K562 (cell line): ENCODE measurements at regions not wholly inside any gene's neighbourhood (a gene's known extent, or its start where the extent isn't known, plus 50 kb on each side); places are given as distances from the start of the nearest gene placed in this dataset.

ENCODE experiments used
- CBFA2T3 ChIP-seq: fragments of 450-650 bp; IDR thresholded peaks from 2 replicates; pipeline ENCODE4 v1.6.1; 2017
- ELK3 ChIP-seq: fragments of 450-650 bp; formaldehyde crosslinking; IDR thresholded peaks from 2 replicates; pipeline ENCODE4 v1.4.0; 2020; ENCODE audit warnings: mild to moderate bottlenecking
- FOSL1 ChIP-seq: fragments of 200-800 bp; sonication (Bioruptor generic); conservative IDR thresholded peaks from 2 replicates; pipeline ENCODE4 v1.6.1; 2016; ENCODE audit warnings: missing genetic modification characterization, missing compliant biosample characterization
- FOXJ2 ChIP-seq: fragments of 200-800 bp; sonication (Bioruptor generic); IDR thresholded peaks from 2 replicates; pipeline ENCODE4 v1.6.1; 2016; ENCODE audit warnings: missing genetic modification characterization, missing compliant biosample characterization
- HMGXB4 ChIP-seq: sonication (generic); formaldehyde crosslinking; IDR thresholded peaks from 2 replicates; pipeline ENCODE4 v1.8.1; 2023; ENCODE audit warnings: mild to moderate bottlenecking, missing genetic modification reagents
- MGA ChIP-seq: fragments of 450-650 bp; IDR thresholded peaks from 2 replicates; pipeline ENCODE4 v1.6.1; 2016; ENCODE audit warnings: mild to moderate bottlenecking, moderate library complexity
- PHTF2 ChIP-seq: fragments of 250-450 bp; sonication (Bioruptor Pico); IDR thresholded peaks from 2 replicates; pipeline ENCODE4 v1.5.0; 2021; ENCODE audit warnings: mild to moderate bottlenecking
- PML ChIP-seq: IDR thresholded peaks from 2 replicates; pipeline ENCODE4 v1.6.1; 2012; ENCODE audit warnings: low read length, inconsistent platforms
- SMARCA5 ChIP-seq: fragments of 450-650 bp; IDR thresholded peaks from 2 replicates; pipeline ENCODE4 v1.6.1; 2016
- TCF3 ChIP-seq: sonication (generic); formaldehyde crosslinking; IDR thresholded peaks from 2 replicates; pipeline ENCODE4 v1.4.0; 2020; ENCODE audit warnings: mild to moderate bottlenecking, missing genetic modification reagents
- ZBTB11 ChIP-seq, 3 experiments: fragments of 200-800 bp in 1 of 3; fragments of 250-450 bp in 1 of 3; fragments of 450-650 bp in 1 of 3; sonication (Bioruptor Pico) in 1 of 3; sonication (Bioruptor generic) in 1 of 3; formaldehyde crosslinking in 1 of 3; IDR thresholded peaks; 2 replicates each; pipeline versions ENCODE4 v1.6.1 to v1.8.0; 2016 to 2022; ENCODE audit warnings: mild to moderate bottlenecking in 2 of 3, missing genetic modification characterization in 2 of 3, missing compliant biosample characterization in 1 of 3, moderate library complexity in 1 of 3
- ZNF316 ChIP-seq: fragments of 450-650 bp; IDR thresholded peaks from 2 replicates; pipeline ENCODE4 v1.6.1; 2016

- no peak; a peak in 1 of 6 replicates for TF ChIP-seq ZBTB11 (CRISPR knock-in tag; IDR thresholded peaks at IDR 0.05)
- TF ChIP-seq TCF3 (CRISPR knock-in tag): peak; percentile 65
- peak; percentile 85 for TF ChIP-seq CBFA2T3
- TF ChIP-seq PML: peak; percentile 60; the same call in 1 of the 2 replicates
- TF ChIP-seq FOXJ2 (tag): peak; percentile 91
- TF ChIP-seq ELK3 (CRISPR knock-in tag): no peak
- TF ChIP-seq FOSL1 (tag): peak; percentile 67
- no peak for TF ChIP-seq HMGXB4 (CRISPR knock-in tag)
- no peak for TF ChIP-seq MGA
- no peak for TF ChIP-seq PHTF2 (CRISPR knock-in tag)
- no peak for TF ChIP-seq ZNF316
- TF ChIP-seq SMARCA5: no peak
These were observed 632.3 kb upstream of the NR2F2 start (continued) for GRCh38 chr15:95698230-95698629.
